H1 (cell line): ENCODE measurements at regions not wholly inside any gene's neighbourhood (a gene's known extent, or its start where the extent isn't known, plus 50 kb on each side); places are given as distances from the start of the nearest gene placed in this dataset.

ENCODE experiments used
- CTCF ChIA-PET: fragments of 300-600 bp; sonication (Branson Sonifier 250); formaldehyde crosslinking; loops from one replicate; lab custom pipeline; 2021; ENCODE audit not compliant: partially characterized antibody; lab: Charles Lee
- POLR2A ChIA-PET: fragments of 300-600 bp; sonication (Branson Sonifier 250); formaldehyde crosslinking; loops from one replicate; lab custom pipeline; 2021; ENCODE audit warnings: inconsistent platforms; ENCODE audit not compliant: partially characterized antibody; lab: Charles Lee
- DNase-seq, 2 experiments: peaks; one replicate each; pipeline versions ENCODE4 v3.0.0 to v3.0.0-alpha.2; 2010 to 2022; ENCODE audit warnings: low spot score in 2 of 2, low read depth in 1 of 2, mixed read lengths in 1 of 2
- FAIRE-seq: peaks from 2 replicates; lab custom pipeline; 2011; peaks lifted over from hg19 to GRCh38; lab: Jason Lieb, UNC
- H2AFZ ChIP-seq: 2 replicates; pipeline ENCODE4 v1.8.1; 2012; ENCODE audit warnings: low read length, inconsistent platforms
- H2AK5ac ChIP-seq: 2 replicates; pipeline ENCODE4 v1.6.1; 2013; ENCODE audit warnings: low read depth, low read length
- H2BK120ac ChIP-seq: replicated peaks from 2 replicates; pipeline ENCODE3; 2013; ENCODE audit warnings: low read depth, low read length, inconsistent platforms
- H2BK12ac ChIP-seq: 2 replicates; pipeline ENCODE4 v1.6.1; 2013; ENCODE audit warnings: low read depth, low read length
- H2BK15ac ChIP-seq: 2 replicates; pipeline ENCODE4 v1.6.1; 2013; ENCODE audit warnings: low read length
- H2BK20ac ChIP-seq: 2 replicates; pipeline ENCODE4 v1.6.1; 2013; ENCODE audit warnings: low read length
- H2BK5ac ChIP-seq: 2 replicates; pipeline ENCODE4 v1.6.1; 2013; ENCODE audit warnings: low read depth, low read length
- H3K14ac ChIP-seq: 2 replicates; pipeline ENCODE4 v1.6.1; 2013; ENCODE audit warnings: inconsistent platforms; ENCODE audit not compliant: insufficient read length
- H3K18ac ChIP-seq: 2 replicates; pipeline ENCODE4 v1.6.1; 2013; ENCODE audit warnings: low read length; ENCODE audit errors: extremely low read depth
- H3K23ac ChIP-seq: 2 replicates; pipeline ENCODE4 v1.6.1; 2013; ENCODE audit warnings: inconsistent platforms; ENCODE audit not compliant: insufficient read length
- H3K23me2 ChIP-seq: 2 replicates; pipeline ENCODE4 v1.6.1; 2013; ENCODE audit warnings: low read depth, low read length
- H3K27ac ChIP-seq: 2 replicates; pipeline ENCODE4 v1.6.1; 2011; ENCODE audit warnings: low read depth, low read length, inconsistent platforms
- H3K27me3 ChIP-seq, 4 experiments: replicated peaks in 1 of 4; 1 replicate in 1 of 4; 2 replicates in 3 of 4; pipeline versions ENCODE4 v1.6.1 to v1.8.1; 2011 to 2013; ENCODE audit warnings: low read length in 3 of 4, mild to moderate bottlenecking in 3 of 4, inconsistent platforms in 2 of 4, mixed read lengths in 2 of 4, moderate library complexity in 1 of 4; ENCODE audit not compliant: control insufficient read depth in 3 of 4, insufficient read depth in 3 of 4; ENCODE audit errors: extremely low read depth in 1 of 4
- H3K36me3 ChIP-seq, 4 experiments: 2 replicates each; pipeline versions ENCODE4 v1.6.1 to v1.8.1; 2011 to 2013; ENCODE audit warnings: mild to moderate bottlenecking in 4 of 4, low read length in 3 of 4, moderate library complexity in 2 of 4, control low read depth in 1 of 4, inconsistent platforms in 1 of 4; ENCODE audit not compliant: insufficient read depth in 4 of 4, control insufficient read depth in 2 of 4
- H3K4ac ChIP-seq: replicated peaks from 2 replicates; pipeline ENCODE3; 2013; ENCODE audit warnings: low read length, low read depth, mixed read lengths, inconsistent platforms; ENCODE audit not compliant: insufficient read length
- H3K4me1 ChIP-seq, 4 experiments: replicated peaks in 1 of 4; 1 replicate in 1 of 4; 2 replicates in 3 of 4; pipeline versions ENCODE4 v1.6.1 to v1.8.1; 2011 to 2013; ENCODE audit warnings: low read length in 3 of 4, inconsistent platforms in 2 of 4, mixed read lengths in 1 of 4; ENCODE audit not compliant: insufficient read depth in 4 of 4, control insufficient read depth in 3 of 4
- H3K4me2 ChIP-seq, 2 experiments: 2 replicates each; pipeline versions ENCODE4 v1.6.1 to v1.8.1; 2011 to 2013; ENCODE audit warnings: low read depth in 2 of 2, low read length in 2 of 2, control low read depth in 1 of 2, inconsistent platforms in 1 of 2, mild to moderate bottlenecking in 1 of 2; ENCODE audit not compliant: insufficient read depth in 1 of 2
- H3K4me3 ChIP-seq, 4 experiments: fragments of 200-600, 300-600 bp in 1 of 4; sonication (generic), shearing (Covaris generic), sonication (Bioruptor Twin) in 1 of 4; 2 replicates each; pipeline versions ENCODE4 v1.5.1 to v1.8.1; 2011 to 2016; ENCODE audit warnings: low read length in 4 of 4, low read depth in 3 of 4, control low read depth in 2 of 4, inconsistent platforms in 2 of 4, mild to moderate bottlenecking in 2 of 4, mixed read lengths in 1 of 4, moderate library complexity in 1 of 4; ENCODE audit not compliant: insufficient read depth in 2 of 4; ENCODE audit errors: extremely low read depth in 1 of 4
- H3K56ac ChIP-seq: replicated peaks from 2 replicates; pipeline ENCODE3; 2013; ENCODE audit warnings: low read depth, mild to moderate bottlenecking, mixed read lengths, low read length, inconsistent platforms; ENCODE audit not compliant: insufficient read length
- H3K79me1 ChIP-seq: 2 replicates; pipeline ENCODE4 v1.6.1; 2013; ENCODE audit warnings: low read depth, low read length, control low read depth
- H3K79me2 ChIP-seq, 2 experiments: 2 replicates each; pipeline versions ENCODE4 v1.6.1 to v1.8.1; 2012 to 2013; ENCODE audit warnings: low read length in 2 of 2, mild to moderate bottlenecking in 2 of 2, inconsistent platforms in 1 of 2; ENCODE audit not compliant: insufficient read depth in 2 of 2, control insufficient read depth in 1 of 2
- H3K9ac ChIP-seq, 4 experiments: replicated peaks in 1 of 4; 1 replicate in 1 of 4; 2 replicates in 3 of 4; pipeline versions ENCODE4 v1.6.1 to v1.8.1; 2011 to 2013; ENCODE audit warnings: low read depth in 3 of 4, low read length in 3 of 4, control low read depth in 2 of 4, mild to moderate bottlenecking in 2 of 4, moderate library complexity in 2 of 4, inconsistent platforms in 1 of 4; ENCODE audit errors: extremely low read depth in 1 of 4
- H3K9me3 ChIP-seq, 2 experiments: 2 replicates each; pipeline versions ENCODE4 v1.6.1 to v1.8.1; 2012 to 2013; ENCODE audit warnings: mild to moderate bottlenecking in 2 of 2, moderate library complexity in 2 of 2, control low read depth in 1 of 2, inconsistent platforms in 1 of 2, low read depth in 1 of 2, low read length in 1 of 2, mixed read lengths in 1 of 2; ENCODE audit not compliant: insufficient read depth in 2 of 2
- H4K20me1 ChIP-seq, 2 experiments: replicated peaks in 1 of 2; 2 replicates each; pipeline versions ENCODE3 to v1.8.1; 2011 to 2013; ENCODE audit warnings: inconsistent platforms in 2 of 2, low read length in 2 of 2, mild to moderate bottlenecking in 1 of 2; ENCODE audit not compliant: insufficient read depth in 2 of 2, control insufficient read depth in 1 of 2
- H4K5ac ChIP-seq: 2 replicates; pipeline ENCODE4 v1.6.1; 2013; ENCODE audit warnings: low read length, low read depth, mixed read lengths, inconsistent platforms; ENCODE audit not compliant: insufficient read length
- H4K8ac ChIP-seq: 2 replicates; pipeline ENCODE4 v1.8.0; 2013; ENCODE audit warnings: mild to moderate bottlenecking, moderate library complexity, low read length, inconsistent platforms; ENCODE audit not compliant: insufficient read depth; ENCODE audit errors: extremely low read depth
- H4K91ac ChIP-seq: replicated peaks from 2 replicates; pipeline ENCODE3; 2013; ENCODE audit warnings: low read length, mixed read lengths, inconsistent platforms; ENCODE audit not compliant: insufficient read length
- BACH1 ChIP-seq: IDR thresholded peaks from 2 replicates; pipeline ENCODE4 v1.6.1; 2012; ENCODE audit warnings: low read length, improper control_type of control experiment
- JUN ChIP-seq: IDR thresholded peaks from 2 replicates; pipeline ENCODE4 v1.6.1; 2011; ENCODE audit warnings: low read depth, mild to moderate bottlenecking, improper control_type of control experiment, low read length
- TAF7 ChIP-seq: optimal IDR thresholded peaks from 2 replicates; pipeline ENCODE3; 2011; ENCODE audit warnings: low read depth, mild to moderate bottlenecking, inconsistent platforms, low read length, moderate library complexity, borderline replicate concordance
- TCF12 ChIP-seq: IDR thresholded peaks from 2 replicates; pipeline ENCODE4 v1.6.1; 2011; ENCODE audit warnings: low read depth, mild to moderate bottlenecking, low read length
- ZNF274 ChIP-seq: IDR thresholded peaks from 2 replicates; pipeline ENCODE4 v1.7.0; 2012; ENCODE audit warnings: low read length, borderline replicate concordance; ENCODE audit errors: extremely low read depth
- WGBS, 2 experiments: shearing (Covaris generic) in 1 of 2; methylation state at CpG; one replicate each; pipeline versions ENCODE4 v1.1.6 to v1.1.7; 2013 to 2015; ENCODE audit warnings: low lambda C conversion rate in 2 of 2, mixed read lengths in 2 of 2, inconsistent platforms in 1 of 2, low coverage in 1 of 2, missing lambda C conversion rate in 1 of 2; ENCODE audit not compliant: insufficient replicate concordance in 2 of 2, insufficient coverage in 1 of 2, insufficient read length in 1 of 2; ENCODE audit errors: extremely low coverage in 1 of 2, missing lambda C conversion rate in 1 of 2; 5-methylcytosine and 5-hydroxymethylcytosine counted together

DNA sequence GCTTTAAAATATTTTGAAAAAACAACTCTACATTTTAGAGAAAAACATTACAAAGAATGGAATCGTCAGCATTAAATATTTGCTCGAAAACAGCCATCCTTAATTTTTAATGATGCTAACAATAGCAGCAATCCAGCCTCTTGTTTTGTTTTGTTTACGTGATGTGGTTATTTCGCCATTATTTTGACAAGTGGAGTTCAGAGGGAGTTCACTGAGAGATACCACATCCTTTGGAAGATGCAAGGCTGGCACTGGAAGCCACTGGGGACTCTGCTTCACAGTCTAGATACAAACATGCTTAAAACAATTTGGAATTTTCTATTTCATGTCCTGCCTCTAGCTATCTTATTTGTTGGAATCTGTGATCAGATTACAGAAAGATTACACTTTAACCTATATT, 556.3 kb downstream of the PCDH17 start:
- Histone ChIP-seq H3K9me3 (no peaks in the 10 kb centered on the region), H3K36me3 (no peaks in the 10 kb centered on the region), H4K5ac (no peak overlapping the region)
- TF ChIP-seq TCF12: no peak
- no peak for TF ChIP-seq TAF7
- TF ChIP-seq ZNF274: no peak
- TF ChIP-seq BACH1: no peak
- TF ChIP-seq JUN: no peak
- TF ChIP-seq, all 59 proteins: peak for 0
- H3K56ac ChIP-seq: no peak overlapping the region
- no peak overlapping the region for H2AFZ ChIP-seq
- no peak overlapping the region for H2AK5ac ChIP-seq
- DNase-seq (no peak), FAIRE-seq (no peak)
- H2BK20ac ChIP-seq: no peak overlapping the region
- H3K9ac ChIP-seq: no peak overlapping the region
- H3K27me3 ChIP-seq: peaks cover 0 to 1% (median 0%) of the 10 kb centered on the region in 4 experiments; a peak in 1 of 7 replicates
- no peak overlapping the region for H3K4me2 ChIP-seq
- H3K14ac ChIP-seq: no peak overlapping the region
- H4K8ac ChIP-seq: no peak overlapping the region
- no peak overlapping the region for H2BK15ac ChIP-seq
- no peak overlapping the region for H3K23ac ChIP-seq
- no peak overlapping the region for H2BK12ac ChIP-seq
- H3K4me3 ChIP-seq: no peak overlapping the region
- CTCF ChIA-PET: no interaction called here
- no peak overlapping the region for H3K4ac ChIP-seq
- H3K79me1 ChIP-seq: no peaks in the 10 kb centered on the region
- H3K27ac ChIP-seq: no peak overlapping the region
- H4K20me1 ChIP-seq: no peaks in the 10 kb centered on the region
- H2BK120ac ChIP-seq: no peak overlapping the region
- no peaks in the 10 kb centered on the region for H3K23me2 ChIP-seq
- no peak overlapping the region for H4K91ac ChIP-seq
- no peak overlapping the region for H2BK5ac ChIP-seq
- no peak overlapping the region for H3K18ac ChIP-seq
- no peaks in the 10 kb centered on the region for H3K79me2 ChIP-seq
- POLR2A ChIA-PET: no interaction called here
- no peaks in the 10 kb centered on the region for H3K4me1 ChIP-seq
- WGBS, 2 experiments: 93% methylated on average over 4 of the region's 4 CpGs; no CpG with 5 or more reads in 1 of the 2 experiments
